Spleen (tissue), 11 donors: ENCODE measurements at regions not wholly inside any gene's neighbourhood (a gene's known extent, or its start where the extent isn't known, plus 50 kb on each side); places are given as distances from the start of the nearest gene placed in this dataset.
A peak's percentile ranks its signal among the peaks of the same experiment; 100 is the strongest.
"Not testable (repeated sequence)": the region's sequence is repeated elsewhere in the genome, so short reads cannot be mapped to it uniquely, and the experiment has no call there.

Experiments
- DNase-seq: peaks from one replicate; pipeline ENCODE4 v3.0.0-alpha.2; 2020
- H3K27ac ChIP-seq, 8 donors: fragments of 200-600 bp; sonication (generic) in 7 of 8; 1 replicate in 4 of 8; 2 replicates in 4 of 8; pipeline versions ENCODE4 v1.5.0 to v1.8.0; 2016 to 2021; ENCODE audit warnings: inconsistent platforms in 4 of 8, mild to moderate bottlenecking in 4 of 8, moderate library complexity in 1 of 8
- H3K27me3 ChIP-seq, 7 donors: fragments of 200-600 bp; sonication (generic) in 6 of 7; replicated peaks in 1 of 7; 1 replicate in 4 of 7; 2 replicates in 3 of 7; pipeline versions ENCODE4 v1.5.0 to v1.8.0; 2016 to 2021; ENCODE audit warnings: inconsistent platforms in 3 of 7, mild to moderate bottlenecking in 1 of 7
- H3K36me3 ChIP-seq, 6 donors: fragments of 200-600 bp; sonication (generic) in 5 of 6; 1 replicate in 4 of 6; 2 replicates in 2 of 6; pipeline versions ENCODE4 v1.5.0 to v1.8.0; 2016 to 2021; ENCODE audit warnings: inconsistent platforms in 2 of 6
- H3K4me1 ChIP-seq, 6 donors: fragments of 200-600 bp; sonication (generic) in 5 of 6; 1 replicate in 3 of 6; 2 replicates in 3 of 6; pipeline versions ENCODE4 v1.5.0 to v1.8.0; 2016 to 2021; ENCODE audit warnings: inconsistent platforms in 3 of 6
- H3K4me3 ChIP-seq, 8 donors: fragments of 200-600 bp; sonication (generic) in 7 of 8; 1 replicate in 4 of 8; 2 replicates in 4 of 8; pipeline versions ENCODE4 v1.5.0 to v1.8.0; 2016 to 2021; ENCODE audit warnings: inconsistent platforms in 4 of 8, mild to moderate bottlenecking in 4 of 8, moderate library complexity in 2 of 8
- H3K9me3 ChIP-seq, 8 donors: fragments of 200-600 bp; sonication (generic) in 7 of 8; 1 replicate in 4 of 8; 2 replicates in 4 of 8; pipeline versions ENCODE4 v1.5.0 to v1.8.0; 2016 to 2021; ENCODE audit warnings: inconsistent platforms in 4 of 8
- POLR2A ChIP-seq, 3 donors: fragments of 450-650 bp; IDR thresholded peaks; one replicate each; pipeline ENCODE4 v1.5.1; 2017; ENCODE audit warnings: antibody characterized with exemption in 3 of 3, mild to moderate bottlenecking in 1 of 3
- POLR2AphosphoS5 ChIP-seq, 3 donors: sonication (generic); formaldehyde crosslinking; IDR thresholded peaks; one replicate each; pipeline ENCODE4 v1.5.1; 2017; ENCODE audit warnings: antibody characterized with exemption in 3 of 3
- WGBS, 5 donors: extraction: QIAGEN DNeasy Blood & Tissue Kit in 3 of 5; methylation state at CpG; one replicate each; pipeline versions ENCODE4 v1.1.5 to v1.1.7; 2013 to 2018; 5-methylcytosine and 5-hydroxymethylcytosine counted together
- intact Hi-C: fragments of 100-400 bp; cut with DNase I; formaldehyde crosslinking; loops from one replicate; pipeline ENCODE4 v1.15.0; 2023; ENCODE audit warnings: low total_unique reads
- TF ChIP-seq, protein P1 (sequence below), 11 experiments: fragments of 200-600 bp in 7 of 11; fragments of 450-650 bp in 4 of 11; sonication (generic) in 4 of 11; IDR thresholded peaks in 8 of 11; conservative IDR thresholded peaks in 3 of 11; 1 replicate in 7 of 11; 2 replicates in 4 of 11; pipeline versions ENCODE4 v1.4.0 to v1.8.0; 2016 to 2021; ENCODE audit warnings: antibody characterized with exemption in 11 of 11, inconsistent platforms in 4 of 11, mild to moderate bottlenecking in 1 of 11
- donor health status: healthy with polysubstance abuse.
- donor health status: DM: no; HTN: no; CAD: no; lungs with moderate emphysema.
- donor health status: DM: no; HTN: no; CAD: no.
- donor health status: Bipolar disorder and iron deficiency.
- donor health status: healthy.
- donor health status: DM: no; HTN: no; CAD: no.
- donor health status: DM: yes; HTN: yes; CAD: no.

DNA sequence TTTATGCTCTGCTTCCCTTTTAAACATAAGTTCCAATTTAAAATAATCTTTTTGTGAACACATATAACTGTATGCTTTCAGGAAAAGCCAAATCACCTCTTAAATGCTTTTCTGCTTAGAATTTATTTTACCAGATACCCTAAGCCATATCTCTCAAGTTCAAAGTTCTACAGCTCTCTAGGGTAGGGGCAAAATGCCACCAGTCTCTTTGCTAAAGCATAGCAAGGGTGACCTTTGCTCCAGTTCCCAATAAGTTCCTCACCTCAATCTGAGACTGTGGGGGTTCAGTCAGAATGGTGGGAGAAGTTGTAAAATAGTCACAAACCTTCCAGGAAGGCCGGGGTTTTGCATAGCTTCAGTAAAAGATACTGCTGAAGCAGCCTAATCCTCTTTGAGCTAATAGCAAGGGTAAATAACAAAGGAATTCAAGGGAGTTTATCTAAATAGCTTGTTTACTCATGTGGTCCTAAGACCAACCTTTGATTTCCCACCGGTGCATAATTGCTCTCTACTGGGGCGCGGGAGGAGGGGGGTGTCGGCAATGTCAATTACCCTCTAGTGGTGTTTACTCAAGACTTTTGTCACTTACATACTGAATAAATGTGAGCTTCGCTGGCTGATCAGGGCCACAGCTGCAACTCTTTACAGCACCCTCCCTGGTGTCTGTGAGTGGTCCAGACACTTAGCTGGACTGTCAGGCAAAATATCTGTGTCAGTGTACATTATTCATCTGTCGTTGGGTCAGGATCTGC, 1376.2 kb downstream of the NCAM2 start:
- WGBS, 5 donors = 17 to 46% (median 39%) methylated on average over 7 of the region's 7 CpGs
- intact Hi-C loops = no loop called here
- Histone ChIP-seq H3K9me3 (peaks cover 0 to 20% (median 14%) of the 10 kb centered on the region in 8 donors), H3K36me3 (no peaks in the 10 kb centered on the region), H3K4me3 (no peak overlapping the region), H3K27me3 (no peaks in the 10 kb centered on the region), H3K27ac (no peak overlapping the region), H3K4me1 (no peaks in the 10 kb centered on the region)
- TF ChIP-seq POLR2AphosphoS5 (IDR thresholded peaks at IDR 0.05) = no peak
- TF ChIP-seq POLR2A (IDR thresholded peaks at IDR 0.05) = no peak
- TF ChIP-seq, protein P1, sequence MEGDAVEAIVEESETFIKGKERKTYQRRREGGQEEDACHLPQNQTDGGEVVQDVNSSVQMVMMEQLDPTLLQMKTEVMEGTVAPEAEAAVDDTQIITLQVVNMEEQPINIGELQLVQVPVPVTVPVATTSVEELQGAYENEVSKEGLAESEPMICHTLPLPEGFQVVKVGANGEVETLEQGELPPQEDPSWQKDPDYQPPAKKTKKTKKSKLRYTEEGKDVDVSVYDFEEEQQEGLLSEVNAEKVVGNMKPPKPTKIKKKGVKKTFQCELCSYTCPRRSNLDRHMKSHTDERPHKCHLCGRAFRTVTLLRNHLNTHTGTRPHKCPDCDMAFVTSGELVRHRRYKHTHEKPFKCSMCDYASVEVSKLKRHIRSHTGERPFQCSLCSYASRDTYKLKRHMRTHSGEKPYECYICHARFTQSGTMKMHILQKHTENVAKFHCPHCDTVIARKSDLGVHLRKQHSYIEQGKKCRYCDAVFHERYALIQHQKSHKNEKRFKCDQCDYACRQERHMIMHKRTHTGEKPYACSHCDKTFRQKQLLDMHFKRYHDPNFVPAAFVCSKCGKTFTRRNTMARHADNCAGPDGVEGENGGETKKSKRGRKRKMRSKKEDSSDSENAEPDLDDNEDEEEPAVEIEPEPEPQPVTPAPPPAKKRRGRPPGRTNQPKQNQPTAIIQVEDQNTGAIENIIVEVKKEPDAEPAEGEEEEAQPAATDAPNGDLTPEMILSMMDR (IDR thresholded peaks at IDR 0.05 in 8 of 11, conservative IDR thresholded peaks at IDR 0.05 in 3 of 11) = no peak
- peak; percentile 39 for DNase-seq

- H3K36me3 ChIP-seq, intact Hi-C loops, DNase-seq, H3K27ac ChIP-seq, H3K27me3 ChIP-seq, H3K4me1 ChIP-seq, H3K9me3 ChIP-seq, H3K4me3 ChIP-seq: not testable (repeated sequence)
- WGBS, 5 donors = 91 to 96% (median 91%) methylated on average over 3 of the region's 3 CpGs
Measured at GRCh38 chr21:22377795-22378194, 1379.6 kb downstream of the NCAM2 start.

- H3K4me1 ChIP-seq = no peaks in the 10 kb centered on the region
- intact Hi-C loops = no loop called here
- no peak overlapping the region for H3K4me3 ChIP-seq
- peaks cover 0 to 10% (median 0%) of the 10 kb centered on the region in 8 donors for H3K9me3 ChIP-seq
- no peak overlapping the region for H3K27ac ChIP-seq
- TF ChIP-seq POLR2AphosphoS5 (IDR thresholded peaks at IDR 0.05) (no peak), POLR2A (IDR thresholded peaks at IDR 0.05) (no peak)
- TF ChIP-seq, protein P1 (IDR thresholded peaks at IDR 0.05 in 8 of 11, conservative IDR thresholded peaks at IDR 0.05 in 3 of 11) = no peak
- no peaks in the 10 kb centered on the region for H3K36me3 ChIP-seq
- DNase-seq = no peak
- no peaks in the 10 kb centered on the region for H3K27me3 ChIP-seq
Measured at GRCh38 chr21:22393324-22393723, 1395.1 kb downstream of the NCAM2 start.

- no peak overlapping the region for H3K27ac ChIP-seq
- TF ChIP-seq, protein P1 (IDR thresholded peaks at IDR 0.05 in 8 of 11, conservative IDR thresholded peaks at IDR 0.05 in 3 of 11) = no peak
- TF ChIP-seq POLR2A (IDR thresholded peaks at IDR 0.05) (no peak), POLR2AphosphoS5 (IDR thresholded peaks at IDR 0.05) (no peak)
- WGBS, 5 donors = 76 to 91% (median 80%) methylated on average over 6 of the region's 6 CpGs
- intact Hi-C loops = no loop called here
- peaks cover 0 to 10% (median 0%) of the 10 kb centered on the region in 8 donors for H3K9me3 ChIP-seq
- no peaks in the 10 kb centered on the region for H3K27me3 ChIP-seq
- no peak for DNase-seq
- no peaks in the 10 kb centered on the region for H3K36me3 ChIP-seq
- no peaks in the 10 kb centered on the region for H3K4me1 ChIP-seq
- no peak overlapping the region for H3K4me3 ChIP-seq
Measured at GRCh38 chr21:22395965-22396364, 1397.8 kb downstream of the NCAM2 start.
